GM19463 (cell line): ENCODE measurements at regions not wholly inside any gene's neighbourhood (a gene's known extent, or its start where the extent isn't known, plus 50 kb on each side); places are given as distances from the start of the nearest gene placed in this dataset.

Experiments used
- ATAC-seq: cut with Tn5 transposase; IDR thresholded peaks from one replicate; pipeline ENCODE4 v1.9.1; 2021; ENCODE audit warnings: mild to moderate bottlenecking, moderate library complexity; ENCODE audit not compliant: unreplicated experiment

- ATAC-seq: no peak
These were observed 387.0 kb downstream of the BCOR start for GRCh38 chrX:39710776-39711175.

- no peak for ATAC-seq
These were observed 383.3 kb downstream of the BCOR start for GRCh38 chrX:39714471-39714870.

GRCh38 chrX:39716401-39716800 lies 381.4 kb downstream of the BCOR start:
- ATAC-seq: no peak

- ATAC-seq: no peak
These were observed 380.8 kb downstream of the BCOR start for GRCh38 chrX:39716802-39717540.

GRCh38 chrX:39718981-39719380 lies 378.8 kb downstream of the BCOR start:
- ATAC-seq: no peak

- ATAC-seq: no peak
These were observed 376.8 kb downstream of the BCOR start for GRCh38 chrX:39720945-39721344.

- no peak for ATAC-seq
These were observed 376.0 kb downstream of the BCOR start for GRCh38 chrX:39721566-39722279.

- ATAC-seq: no peak
These were observed 373.2 kb downstream of the BCOR start for GRCh38 chrX:39724544-39724943.

GRCh38 chrX:39725114-39725513 lies 372.6 kb downstream of the BCOR start:
- no peak for ATAC-seq

GRCh38 chrX:39725928-39726619 lies 371.7 kb downstream of the BCOR start:
- ATAC-seq: no peak

GRCh38 chrX:39726771-39727170 lies 371.0 kb downstream of the BCOR start:
- ATAC-seq: no peak

- no peak for ATAC-seq
These were observed 369.7 kb downstream of the BCOR start for GRCh38 chrX:39728025-39728424.

- no peak for ATAC-seq
These were observed 368.7 kb downstream of the BCOR start for GRCh38 chrX:39728852-39729598.

- no peak for ATAC-seq
These were observed 367.6 kb downstream of the BCOR start for GRCh38 chrX:39729981-39730661.

- no peak for ATAC-seq
These were observed 367.0 kb downstream of the BCOR start for GRCh38 chrX:39730662-39731329.

GRCh38 chrX:39731330-39731667 lies 366.5 kb downstream of the BCOR start:
- ATAC-seq: no peak

- ATAC-seq: no peak
These were observed 366.0 kb downstream of the BCOR start for GRCh38 chrX:39731735-39732134.

- ATAC-seq: no peak
These were observed 364.0 kb downstream of the BCOR start for GRCh38 chrX:39733745-39734144.

- no peak for ATAC-seq
These were observed 363.5 kb downstream of the BCOR start for GRCh38 chrX:39734174-39734776.
